Loucy (cell line): ENCODE measurements at regions not wholly inside any gene's neighbourhood (a gene's known extent, or its start where the extent isn't known, plus 50 kb on each side); places are given as distances from the start of the nearest gene placed in this dataset.

Source experiments
- H2AFZ ChIP-seq: fragments of 200-600 bp; sonication (generic); 2 replicates; pipeline ENCODE4 v1.6.0; 2016; ENCODE audit warnings: antibody characterized with exemption, mild to moderate bottlenecking, low read length, moderate library complexity
- H3F3A ChIP-seq: fragments of 200-600 bp; 2 replicates; pipeline ENCODE4 v1.6.0; 2016; ENCODE audit warnings: antibody characterized with exemption, low read depth, mild to moderate bottlenecking
- H3K27me3 ChIP-seq: fragments of 200-600 bp; sonication (generic); 2 replicates; pipeline ENCODE4 v1.6.1; 2014; ENCODE audit warnings: low read length, mild to moderate bottlenecking; ENCODE audit not compliant: insufficient read depth, poor library complexity, severe bottlenecking
- H3K36me3 ChIP-seq: fragments of 200-600 bp; sonication (generic); 2 replicates; pipeline ENCODE4 v1.6.1; 2016; ENCODE audit warnings: low read length; ENCODE audit not compliant: insufficient read depth
- H3K4me1 ChIP-seq: fragments of 200-600 bp; sonication (generic); 2 replicates; pipeline ENCODE4 v1.5.1; 2014; ENCODE audit warnings: low read length, mild to moderate bottlenecking; ENCODE audit not compliant: insufficient read depth, poor library complexity, severe bottlenecking
- H3K4me2 ChIP-seq: fragments of 200-600 bp; sonication (generic); 2 replicates; pipeline ENCODE4 v1.6.0; 2014; ENCODE audit warnings: antibody characterized with exemption, low read length, low read depth, mild to moderate bottlenecking; ENCODE audit not compliant: poor library complexity, severe bottlenecking
- H3K4me3 ChIP-seq: fragments of 200-600 bp; sonication (generic); 2 replicates; pipeline ENCODE4 v1.5.1; 2014; ENCODE audit warnings: low read length, mild to moderate bottlenecking, mixed read lengths; ENCODE audit not compliant: poor library complexity, severe bottlenecking
- H3K79me2 ChIP-seq: fragments of 200-600 bp; sonication (generic); 2 replicates; pipeline ENCODE4 v1.6.1; 2014; ENCODE audit warnings: low read length; ENCODE audit not compliant: insufficient read depth
- H3K9ac ChIP-seq: fragments of 200-600 bp; sonication (generic); 2 replicates; pipeline ENCODE4 v1.6.0; 2014; ENCODE audit warnings: mild to moderate bottlenecking, low read depth, low read length, moderate library complexity; ENCODE audit not compliant: poor library complexity, severe bottlenecking
- H3K9me2 ChIP-seq: fragments of 200-600 bp; sonication (generic); replicated peaks from 2 replicates; pipeline ENCODE4 v1.6.1; 2016; ENCODE audit warnings: low read depth, low read length, mixed read lengths
- H3K9me3 ChIP-seq: fragments of 200-600 bp; sonication (generic); 2 replicates; pipeline ENCODE4 v1.6.1; 2014; ENCODE audit warnings: mild to moderate bottlenecking, antibody characterized with exemption, low read length, low read depth; ENCODE audit not compliant: insufficient read depth
- H4K20me1 ChIP-seq: fragments of 200-600 bp; sonication (generic); 2 replicates; pipeline ENCODE4 v1.6.0; 2014; ENCODE audit warnings: antibody characterized with exemption, low read length, mild to moderate bottlenecking; ENCODE audit not compliant: insufficient read depth, poor library complexity, severe bottlenecking
- CTCF ChIP-seq: fragments of 200-600 bp; sonication (generic); conservative IDR thresholded peaks from 2 replicates; pipeline ENCODE4 v1.5.1; 2014; ENCODE audit warnings: mild to moderate bottlenecking, antibody characterized with exemption, low read length
- EZH2phosphoT487 ChIP-seq: fragments of 200-600 bp; IDR thresholded peaks from 2 replicates; pipeline ENCODE4 v1.6.1; 2018; ENCODE audit warnings: antibody characterized with exemption, mild to moderate bottlenecking, moderate library complexity, borderline replicate concordance

GRCh38 chr20:63125838-63126601, 89.9 kb downstream of the YTHDF1 start:
- H3K4me3 ChIP-seq, result no peak overlapping the region
- H3F3A ChIP-seq, result no peaks in the 10 kb centered on the region
- H4K20me1 ChIP-seq, result no peaks in the 10 kb centered on the region
- no peaks in the 10 kb centered on the region for H3K79me2 ChIP-seq
- TF ChIP-seq CTCF (no peak), EZH2phosphoT487 (no peak)
- H3K4me1 ChIP-seq, result no peaks in the 10 kb centered on the region
- no peak overlapping the region for H3K9ac ChIP-seq
- no peaks in the 10 kb centered on the region for H3K36me3 ChIP-seq
- no peaks in the 10 kb centered on the region for H3K9me2 ChIP-seq
- H3K9me3 ChIP-seq, result no peaks in the 10 kb centered on the region
- H3K4me2 ChIP-seq, result no peak overlapping the region
- no peak overlapping the region for H2AFZ ChIP-seq
- no peaks in the 10 kb centered on the region for H3K27me3 ChIP-seq

- Histone ChIP-seq H3F3A (no peaks in the 10 kb centered on the region), H3K79me2 (no peaks in the 10 kb centered on the region), H3K9me2 (no peaks in the 10 kb centered on the region)
These were observed 90.4 kb downstream of the YTHDF1 start for GRCh38 chr20:63125581-63125837.

GRCh38 chr20:63124782-63125580, 91.0 kb downstream of the YTHDF1 start:
- Histone ChIP-seq H3K4me3 (no peak overlapping the region), H3K9me2 (no peaks in the 10 kb centered on the region), H4K20me1 (no peaks in the 10 kb centered on the region), H3K9me3 (no peaks in the 10 kb centered on the region), H3K27me3 (no peaks in the 10 kb centered on the region), H3K9ac (no peak overlapping the region), H3K4me1 (no peaks in the 10 kb centered on the region), H3K79me2 (no peaks in the 10 kb centered on the region), H3K36me3 (no peaks in the 10 kb centered on the region), H3F3A (no peaks in the 10 kb centered on the region), H3K4me2 (no peak overlapping the region), H2AFZ (no peak overlapping the region)
- TF ChIP-seq EZH2phosphoT487 (no peak), CTCF (no peak)

More at GRCh38 chr20:63125581-63125837, 90.4 kb downstream of the YTHDF1 start:
- Histone ChIP-seq H2AFZ (no peak overlapping the region), H3K27me3 (no peaks in the 10 kb centered on the region), H3K4me1 (no peaks in the 10 kb centered on the region), H3K9me3 (no peaks in the 10 kb centered on the region), H3K4me2 (no peak overlapping the region), H3K36me3 (no peaks in the 10 kb centered on the region), H3K4me3 (no peak overlapping the region), H4K20me1 (no peaks in the 10 kb centered on the region), H3K9ac (no peak overlapping the region)
- TF ChIP-seq CTCF (no peak), EZH2phosphoT487 (no peak)
